LNCAP (cell line): ENCODE measurements at regions not wholly inside any gene's neighbourhood (a gene's known extent, or its start where the extent isn't known, plus 50 kb on each side); places are given as distances from the start of the nearest gene placed in this dataset.

Experiments used
- CTCF ChIP-seq: fragments of 450-650 bp; IDR thresholded peaks from 2 replicates; pipeline ENCODE4 v1.5.1; 2017; ENCODE audit warnings: mild to moderate bottlenecking

- no peak for TF ChIP-seq CTCF
Observed at GRCh38 chr3:125645616-125646015, 50.3 kb upstream of the OSBPL11 start.

- no peak for TF ChIP-seq CTCF
Observed at GRCh38 chr3:125646581-125646980, 51.3 kb upstream of the OSBPL11 start.

- TF ChIP-seq CTCF, result no peak
Observed at GRCh38 chr3:125647318-125648014, 52.2 kb upstream of the OSBPL11 start.

- no peak for TF ChIP-seq CTCF
Observed at GRCh38 chr3:125651244-125651643, 55.9 kb upstream of the OSBPL11 start.

- no peak for TF ChIP-seq CTCF
Observed at GRCh38 chr3:125652349-125652748, 57.1 kb upstream of the OSBPL11 start.

GRCh38 chr3:125654526-125654925 lies 59.2 kb upstream of the OSBPL11 start:
- TF ChIP-seq CTCF, result no peak

GRCh38 chr3:125662675-125663074 lies 67.4 kb upstream of the OSBPL11 start:
- TF ChIP-seq CTCF, result no peak

GRCh38 chr3:125670352-125670751 lies 75.1 kb upstream of the OSBPL11 start:
- no peak for TF ChIP-seq CTCF
